HG03175 (cell line): ENCODE measurements at regions not wholly inside any gene's neighbourhood (a gene's known extent, or its start where the extent isn't known, plus 50 kb on each side); places are given as distances from the start of the nearest gene placed in this dataset.
"Not testable (repeated sequence)": the region's sequence is repeated elsewhere in the genome, so short reads cannot be mapped to it uniquely, and the experiment has no call there.

ENCODE experiments used
- ATAC-seq: cut with Tn5 transposase; IDR thresholded peaks from one replicate; pipeline ENCODE4 v1.9.1; 2021; ENCODE audit warnings: mild to moderate bottlenecking, moderate library complexity; ENCODE audit not compliant: unreplicated experiment

DNA sequence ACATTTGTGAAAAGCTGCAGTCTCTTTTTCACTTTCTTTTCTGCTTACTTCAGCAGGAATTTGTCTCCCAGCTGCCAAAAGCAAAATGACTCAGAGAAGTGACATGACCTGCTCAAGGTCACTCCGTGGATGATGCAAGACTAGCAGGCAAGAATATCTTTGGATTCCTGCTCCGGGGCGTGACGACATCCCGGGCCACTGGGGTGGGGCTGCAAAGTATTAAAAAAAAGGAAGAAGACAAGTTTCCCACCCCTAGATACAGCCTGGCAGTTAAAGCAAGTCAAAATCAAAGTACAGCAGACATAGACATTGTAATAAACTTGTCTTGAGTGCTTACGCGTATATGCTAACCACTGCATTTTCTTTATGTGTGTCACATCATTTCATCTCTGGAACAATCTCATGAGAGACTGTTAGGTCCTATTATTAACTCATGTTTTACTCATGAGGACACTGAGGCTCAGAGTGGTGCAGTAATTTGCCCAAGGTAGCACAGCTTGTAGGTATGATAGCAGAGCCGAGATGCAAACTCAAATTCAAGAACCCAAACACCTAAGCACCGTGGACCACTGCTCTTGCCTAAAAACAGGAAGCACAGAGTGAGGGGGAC is 485.2 kb upstream of the PROK2 start:
- no peak for ATAC-seq

DNA sequence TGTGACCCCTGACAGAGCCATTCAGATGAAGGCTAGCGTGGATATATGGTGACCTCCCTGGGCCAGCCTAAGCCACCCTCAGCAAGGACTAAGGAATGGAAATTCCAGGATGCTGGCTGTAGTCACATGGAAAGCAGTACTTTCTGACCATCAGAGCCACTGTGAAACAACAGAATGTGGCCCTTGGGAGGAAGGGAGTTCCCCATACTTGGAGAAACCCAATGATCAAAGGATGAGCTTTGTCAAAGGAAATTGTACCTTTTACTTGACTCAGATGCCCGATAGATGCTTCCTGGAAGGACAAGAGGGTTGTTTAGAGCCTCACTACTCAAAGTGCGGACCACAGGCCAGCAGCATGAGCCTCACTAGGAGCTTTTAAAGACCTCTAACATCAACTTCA is 484.5 kb upstream of the PROK2 start:
- no peak for ATAC-seq

DNA sequence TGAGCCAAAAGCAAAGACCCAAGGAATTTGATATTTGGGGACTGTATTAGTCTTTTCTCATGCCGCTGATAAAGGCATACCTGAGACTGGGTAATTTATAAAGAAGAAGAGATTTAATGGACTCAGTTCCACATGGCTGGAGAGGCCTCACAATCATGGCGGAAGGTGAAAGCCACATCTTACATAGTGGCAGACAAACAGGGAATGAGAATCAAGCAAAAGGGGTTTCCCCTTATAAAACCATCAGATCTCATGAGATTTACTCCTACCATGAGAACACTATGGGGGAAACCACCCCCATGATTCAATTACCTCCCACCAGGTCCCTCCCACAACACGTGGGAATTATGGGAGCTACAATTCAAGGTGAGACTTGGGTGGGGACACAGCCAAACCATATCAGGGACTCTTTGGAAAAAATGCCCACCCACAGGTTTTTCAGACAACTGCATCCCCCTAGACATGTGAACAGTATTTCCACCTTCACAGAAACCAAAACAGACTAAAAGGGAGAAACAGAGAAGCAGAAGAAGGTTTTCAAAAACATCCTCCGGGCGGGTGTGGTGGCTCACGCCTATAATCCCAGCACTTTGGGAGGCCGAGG is 482.1 kb upstream of the PROK2 start:
- not testable (repeated sequence) for ATAC-seq

DNA sequence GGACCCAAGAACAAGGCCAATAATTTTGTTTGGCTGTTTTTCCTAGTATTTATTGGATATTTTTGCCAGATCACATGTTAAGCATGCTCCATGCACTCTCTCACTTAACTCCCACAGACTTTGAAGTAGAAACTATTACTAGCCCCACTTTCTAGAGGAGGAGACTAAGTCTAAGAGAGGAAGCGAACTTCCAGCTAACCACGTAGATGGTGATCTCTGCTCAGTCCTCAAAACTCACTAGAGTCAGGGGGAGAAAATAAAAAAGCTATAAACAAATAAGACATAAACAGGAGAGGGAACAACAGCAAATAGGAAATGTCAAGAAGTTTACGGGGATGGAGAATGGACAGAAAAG is 481.0 kb upstream of the PROK2 start:
- peak; percentile 24 for ATAC-seq

DNA sequence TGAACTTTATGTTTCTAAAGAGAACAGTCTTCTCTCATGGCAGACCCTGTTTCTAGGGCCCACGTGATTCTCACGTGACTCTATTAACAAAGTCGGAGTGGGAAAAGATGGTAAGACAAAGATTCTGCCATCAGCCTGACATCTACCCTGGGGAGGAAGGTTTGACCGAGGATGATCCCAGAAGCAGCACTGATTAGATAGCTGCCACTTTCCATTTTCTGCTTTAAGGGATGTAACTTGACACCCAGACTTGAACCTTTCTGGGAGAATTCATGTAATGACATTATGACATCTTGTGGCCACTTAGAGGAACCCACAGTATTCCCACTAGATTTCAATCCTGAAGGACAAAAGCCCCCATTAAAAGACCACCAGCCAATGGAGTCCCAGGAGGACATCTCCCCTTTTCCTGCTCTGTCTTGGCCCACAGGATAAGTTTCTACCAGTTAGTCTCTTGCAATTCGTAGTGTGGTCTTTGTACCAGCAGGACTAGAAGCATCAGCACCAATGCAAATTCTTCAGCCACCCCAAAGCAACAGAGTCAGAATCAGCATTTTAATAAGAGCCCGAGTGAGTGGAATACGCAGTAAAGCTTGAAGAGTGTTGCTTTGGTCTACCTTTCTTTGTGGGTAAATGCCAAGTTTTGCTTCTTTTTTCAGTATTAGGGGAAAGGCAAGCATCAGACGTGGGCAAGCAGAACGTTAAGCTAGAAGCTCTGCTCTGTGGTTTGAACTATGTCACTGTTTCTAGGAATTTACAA is 480.5 kb upstream of the PROK2 start:
- peak; percentile 48 for ATAC-seq

DNA sequence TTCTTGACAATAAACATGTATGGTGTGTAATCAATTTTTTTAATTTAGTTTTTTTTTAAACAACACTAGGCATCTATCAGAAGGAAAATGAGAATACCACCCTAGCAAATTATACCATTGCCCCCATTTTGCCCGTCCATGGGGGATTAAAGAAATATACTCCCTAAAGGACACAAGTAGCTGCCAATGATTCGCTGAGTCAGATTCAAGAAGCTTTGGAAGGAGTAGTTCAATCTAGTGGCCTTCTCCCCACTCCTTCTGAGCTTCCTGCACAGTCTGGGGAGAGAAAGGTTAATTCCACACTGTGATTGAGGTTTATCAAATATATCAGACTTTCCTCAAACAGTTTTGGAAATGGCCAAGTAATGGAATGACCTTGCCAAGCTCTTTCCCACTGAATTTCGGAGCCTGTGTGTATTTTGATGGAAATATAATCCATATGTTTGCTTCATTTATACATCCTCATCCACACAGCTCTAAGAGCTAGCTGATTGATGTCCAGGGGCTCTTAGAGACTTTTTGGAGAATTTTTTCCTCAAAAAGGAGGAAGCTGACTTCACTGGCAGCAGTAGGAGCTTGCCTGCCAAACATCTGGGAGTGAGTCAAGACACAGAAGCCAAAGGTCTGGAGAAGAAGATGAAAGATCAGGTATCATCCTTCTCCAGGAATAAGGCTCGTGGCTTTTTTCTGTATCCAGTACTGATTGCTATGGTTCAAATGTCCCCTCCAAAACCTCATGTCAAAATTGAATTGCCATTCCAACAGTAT is 478.5 kb upstream of the PROK2 start:
- no peak for ATAC-seq

DNA sequence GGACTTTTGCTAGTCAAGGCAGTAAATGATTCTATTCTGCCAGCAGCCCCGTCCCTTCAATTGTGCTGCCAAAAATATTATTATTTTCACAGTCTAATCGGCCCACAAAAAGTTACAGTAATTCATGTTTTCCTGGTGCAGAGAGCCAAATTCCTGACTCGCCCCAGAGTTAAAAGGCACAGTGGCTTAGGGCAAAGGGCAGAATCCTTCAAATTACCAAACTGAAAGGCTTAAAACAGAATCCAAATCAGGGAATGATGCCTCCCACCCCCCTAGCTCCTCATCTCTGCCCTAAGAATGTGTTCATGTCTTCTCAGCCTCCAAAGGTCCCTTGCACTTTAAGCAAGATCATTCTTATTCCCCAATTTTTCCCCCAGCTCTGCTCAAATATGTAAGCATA is 477.8 kb upstream of the PROK2 start:
- no peak for ATAC-seq

DNA sequence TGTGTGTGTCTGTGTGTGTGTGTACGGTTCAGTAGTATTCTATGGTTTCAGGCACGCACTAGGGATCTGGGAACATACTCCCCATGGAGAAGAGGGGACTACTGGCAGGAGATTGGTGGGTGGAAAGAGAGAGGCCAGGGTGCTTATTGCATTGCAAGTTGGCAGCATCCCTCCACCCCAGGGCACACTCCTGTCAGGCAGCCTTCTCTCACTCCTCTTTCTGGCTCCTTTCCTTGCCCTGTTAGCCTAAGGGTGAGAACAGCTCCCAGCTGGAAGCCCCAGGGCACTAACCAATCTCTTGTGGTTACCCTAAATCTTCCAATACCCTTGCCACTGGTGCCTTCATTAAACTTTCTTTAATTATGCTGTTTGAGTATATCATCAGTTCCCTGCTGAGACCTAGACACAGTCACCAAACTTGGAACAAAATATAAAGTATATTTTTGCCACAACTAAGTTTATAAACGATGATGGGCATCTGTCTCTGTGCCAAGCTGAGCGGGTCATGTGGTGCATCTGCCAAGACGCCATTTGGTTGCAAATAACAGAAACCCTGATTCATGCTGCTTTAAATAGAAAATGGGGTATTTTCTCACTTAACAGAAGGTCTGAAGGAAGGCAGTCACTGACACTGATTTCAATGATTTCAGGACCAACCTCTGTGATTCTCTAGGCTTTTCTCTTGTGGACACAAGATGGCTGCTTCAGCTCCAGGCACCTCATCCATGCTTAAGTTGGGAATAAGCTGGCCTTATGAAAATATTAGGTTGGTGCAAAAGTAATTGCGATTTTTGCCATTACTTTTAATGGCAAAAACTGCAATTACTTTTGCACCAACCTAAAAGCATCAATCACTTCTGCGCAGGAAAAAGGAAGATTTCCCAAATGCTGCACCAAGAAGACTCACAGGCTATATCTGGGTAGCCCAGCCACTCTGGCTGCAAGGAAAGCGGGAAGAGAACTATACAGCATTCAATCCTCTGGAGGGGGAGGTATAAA is 476.9 kb upstream of the PROK2 start:
- ATAC-seq, result no peak

DNA sequence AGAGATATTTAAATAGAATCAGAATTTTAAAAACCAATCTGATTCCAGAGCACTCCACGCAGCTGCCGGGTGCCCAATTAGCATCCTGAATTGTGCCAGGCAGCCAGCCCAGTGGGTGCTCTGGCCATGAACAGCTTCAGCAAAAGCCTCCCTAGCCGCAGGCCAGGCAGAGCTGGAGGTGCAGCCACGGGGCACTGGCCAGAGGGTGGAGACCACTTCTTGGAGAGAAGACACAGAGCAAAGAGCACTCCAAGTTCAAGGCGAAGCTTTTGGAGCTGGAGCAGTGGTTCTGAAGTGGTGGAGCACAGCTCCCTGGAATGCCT is 475.6 kb upstream of the PROK2 start:
- no peak for ATAC-seq

DNA sequence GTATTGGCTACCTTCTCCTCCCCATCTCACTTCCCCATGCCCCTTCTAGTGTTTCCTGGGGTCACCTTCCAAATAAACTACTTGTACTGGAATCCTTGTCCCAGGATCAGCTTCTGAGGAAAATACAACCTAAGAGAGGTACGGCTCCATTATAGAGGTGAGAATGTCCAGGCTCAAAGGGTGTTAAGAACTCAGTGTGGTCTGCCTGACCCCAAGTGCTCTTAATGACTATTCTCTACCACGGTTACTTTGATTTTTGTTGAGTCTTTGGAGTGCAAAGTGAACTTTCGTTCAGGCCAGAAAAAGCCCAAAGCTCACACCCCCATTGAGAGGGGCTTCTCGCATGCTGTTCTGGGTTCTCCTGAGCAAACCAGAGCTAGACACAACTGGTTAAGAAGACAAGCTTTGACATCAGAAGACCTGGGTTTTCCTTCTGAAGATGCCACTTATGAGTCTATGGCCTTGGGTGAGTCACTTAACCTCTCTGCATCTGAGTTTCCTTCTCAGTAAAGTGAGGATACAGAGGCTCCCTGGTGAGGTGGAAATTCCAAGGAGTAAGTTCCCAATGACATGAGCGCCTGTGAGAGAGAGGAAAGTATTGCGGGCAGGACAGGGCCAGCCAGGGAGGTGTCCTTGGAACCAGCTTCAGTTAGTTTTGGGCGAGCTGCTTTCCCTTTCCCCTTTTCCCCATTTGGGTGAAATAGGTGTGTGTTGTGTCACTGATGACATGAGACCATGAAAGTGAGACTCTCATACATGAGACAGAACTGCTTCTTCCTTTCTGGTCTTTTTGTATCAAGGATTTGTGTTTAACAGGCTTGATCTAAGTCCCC is 475.0 kb upstream of the PROK2 start:
- no peak for ATAC-seq

DNA sequence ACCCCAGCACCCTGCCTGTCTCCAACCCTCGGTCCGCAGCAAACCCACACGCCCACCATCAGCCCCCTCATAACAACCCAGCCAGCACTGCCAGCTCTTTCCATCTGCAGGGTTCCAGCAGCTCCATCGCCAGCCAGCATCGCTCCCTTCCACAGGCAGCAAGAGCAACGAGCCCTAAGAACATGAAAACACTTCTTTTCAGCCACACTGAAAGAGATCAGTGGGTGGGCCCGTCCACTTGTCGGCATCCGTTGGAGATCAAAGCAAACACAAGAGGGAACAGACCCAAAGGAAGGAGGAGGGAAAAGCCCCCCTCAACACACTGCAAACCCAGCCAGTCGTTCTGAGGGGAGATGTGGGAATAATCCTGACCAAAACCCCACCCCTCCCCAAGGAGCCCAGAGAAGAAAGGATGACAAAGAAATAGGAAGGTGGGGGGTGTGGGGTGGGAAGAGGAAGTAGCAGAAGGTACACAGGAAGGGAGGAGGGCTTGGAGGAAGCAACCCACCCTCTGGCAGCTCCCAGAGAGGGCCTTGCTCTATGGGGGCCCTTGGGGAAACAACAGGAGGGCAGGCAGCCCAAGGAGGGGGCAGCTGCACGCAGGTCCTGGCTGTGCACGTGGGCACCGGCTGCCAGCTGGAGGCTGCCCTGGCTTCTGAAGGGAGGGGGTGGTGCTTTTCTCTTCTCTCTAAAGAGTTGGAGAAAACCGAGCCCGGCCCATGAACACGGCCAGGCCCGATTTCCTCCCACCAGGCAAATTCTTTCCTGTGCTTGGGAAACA is 473.6 kb upstream of the PROK2 start:
- no peak for ATAC-seq

DNA sequence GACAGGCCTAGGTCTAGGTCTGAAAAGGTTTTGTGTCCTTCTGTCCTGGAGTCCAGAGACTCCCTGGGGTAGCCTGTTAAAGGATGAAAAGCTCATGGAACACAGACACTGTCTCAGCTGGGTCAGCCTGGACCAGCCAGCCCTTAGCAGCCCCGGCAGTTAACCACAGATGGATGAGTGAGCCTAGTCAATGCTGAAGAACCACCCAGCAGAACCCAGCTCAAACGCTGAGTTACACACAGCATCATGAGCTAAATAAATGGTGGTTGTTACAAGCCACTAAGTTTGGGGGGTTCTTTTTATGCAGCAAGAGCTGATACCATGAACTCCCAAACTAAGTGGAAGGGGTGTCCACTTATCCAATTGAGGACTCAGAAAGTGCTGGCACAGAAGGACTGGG is 472.8 kb upstream of the PROK2 start:
- ATAC-seq, result no peak

DNA sequence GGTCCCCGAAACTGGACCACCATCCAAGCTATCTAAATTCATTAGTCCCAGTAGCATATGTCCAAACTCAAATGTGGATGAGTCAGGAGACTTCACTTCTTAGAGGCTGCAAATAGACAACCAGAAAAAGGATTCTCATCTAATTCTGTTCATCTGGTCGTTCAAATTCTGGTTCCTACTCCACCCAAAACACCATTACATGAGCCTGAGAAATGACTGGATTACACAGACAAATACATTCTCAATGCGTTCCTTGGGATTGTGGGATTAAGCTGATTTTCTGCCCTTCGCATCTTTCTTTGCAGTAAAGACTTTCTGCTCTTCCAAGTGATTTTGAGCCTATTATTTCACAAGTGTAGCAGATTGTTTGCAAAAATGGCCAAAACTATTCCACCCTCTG is 472.3 kb upstream of the PROK2 start:
- ATAC-seq, result no peak

DNA sequence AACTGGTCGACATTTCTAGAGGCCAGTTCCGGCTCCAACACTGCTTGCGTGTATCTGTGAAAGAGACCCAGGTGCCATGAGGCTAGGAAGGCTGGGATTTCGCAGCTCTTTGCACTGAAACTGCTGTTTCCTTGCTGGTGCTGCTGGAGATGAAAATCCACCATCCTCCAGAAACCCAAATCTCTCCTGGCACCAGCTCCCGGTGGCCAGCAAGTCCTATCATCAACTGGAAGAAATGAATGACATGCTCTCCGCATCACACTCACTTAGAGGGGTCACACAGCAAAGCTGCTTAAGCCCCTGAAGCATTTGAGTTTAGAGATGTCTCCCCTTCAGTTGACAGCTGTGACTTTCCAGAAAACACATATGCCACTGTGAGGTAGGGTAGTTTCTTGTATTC is 471.8 kb upstream of the PROK2 start:
- no peak for ATAC-seq

DNA sequence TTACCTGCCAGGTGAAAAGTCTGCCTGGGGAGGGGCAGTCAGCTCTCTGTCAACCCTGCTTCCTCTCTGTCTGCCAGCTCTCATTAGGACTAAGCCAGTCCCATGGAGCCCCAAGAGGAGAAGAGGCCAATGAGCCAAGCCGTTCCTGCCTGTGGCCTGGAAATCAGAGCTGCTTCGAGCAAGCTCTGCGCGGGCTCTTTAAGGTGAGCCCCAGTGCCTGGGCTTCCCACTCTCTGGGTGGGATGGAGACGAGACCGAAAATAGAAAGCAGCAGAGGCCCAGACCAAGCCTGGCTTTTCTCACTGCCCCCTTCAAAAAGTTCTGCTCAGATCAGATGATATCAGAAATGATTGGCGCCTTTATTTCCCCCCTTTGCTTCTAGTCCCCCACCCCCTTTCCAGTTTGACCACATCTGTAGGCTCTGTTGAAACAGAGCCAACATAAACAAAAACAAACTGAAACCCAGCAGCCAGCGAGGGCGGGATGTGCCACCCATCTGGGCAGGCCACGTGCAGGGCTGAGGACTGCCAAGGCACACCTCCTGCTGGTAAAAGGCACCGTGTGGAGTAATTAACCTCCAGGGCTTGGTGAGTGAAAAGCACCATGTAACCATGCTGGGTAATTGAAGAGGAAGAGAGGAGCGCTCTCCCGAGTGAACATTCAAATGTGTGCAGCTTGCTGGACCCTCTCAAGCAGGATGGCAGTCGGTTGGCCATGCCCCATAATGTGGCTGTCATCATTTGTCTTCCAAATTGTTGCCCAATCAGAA is 471.0 kb upstream of the PROK2 start:
- no peak for ATAC-seq

DNA sequence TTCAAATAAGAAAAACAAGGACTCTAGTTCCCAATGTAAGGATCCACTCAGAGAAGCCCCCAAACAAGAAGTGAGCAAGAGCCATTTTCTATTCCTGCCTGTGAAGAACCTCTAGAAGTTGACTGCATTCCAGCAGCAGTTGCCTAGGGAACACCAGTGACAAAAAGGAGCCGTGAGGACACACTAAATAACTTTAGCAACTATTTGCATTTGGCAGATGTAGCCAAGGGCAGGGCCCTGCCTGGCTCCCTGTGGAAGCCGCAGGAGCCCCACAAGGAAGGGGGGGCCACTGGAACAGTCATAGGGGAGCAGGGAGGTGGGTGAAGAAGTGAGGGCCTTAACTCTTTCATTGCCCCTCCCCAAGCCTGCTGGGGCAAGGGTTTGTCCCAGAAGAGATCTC is 470.2 kb upstream of the PROK2 start:
- ATAC-seq, result no peak

DNA sequence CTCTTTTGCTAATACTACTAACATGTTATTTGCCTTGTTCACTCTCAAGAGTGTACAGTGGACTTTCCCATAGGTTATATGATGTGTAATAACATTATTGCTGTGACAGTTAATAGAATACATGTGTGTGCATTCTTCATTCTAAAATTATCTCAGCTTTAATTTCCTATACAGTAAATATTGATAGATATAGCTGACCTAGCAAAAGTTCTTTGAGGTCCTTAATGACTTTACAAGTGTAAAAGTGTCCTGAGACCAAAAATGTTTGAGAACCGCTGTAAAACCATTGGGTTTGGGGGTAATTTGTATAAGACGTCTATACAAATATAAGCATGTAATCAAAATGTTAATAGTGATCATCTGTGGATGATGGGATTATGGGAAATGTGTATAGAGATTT is 469.5 kb upstream of the PROK2 start:
- no peak for ATAC-seq

DNA sequence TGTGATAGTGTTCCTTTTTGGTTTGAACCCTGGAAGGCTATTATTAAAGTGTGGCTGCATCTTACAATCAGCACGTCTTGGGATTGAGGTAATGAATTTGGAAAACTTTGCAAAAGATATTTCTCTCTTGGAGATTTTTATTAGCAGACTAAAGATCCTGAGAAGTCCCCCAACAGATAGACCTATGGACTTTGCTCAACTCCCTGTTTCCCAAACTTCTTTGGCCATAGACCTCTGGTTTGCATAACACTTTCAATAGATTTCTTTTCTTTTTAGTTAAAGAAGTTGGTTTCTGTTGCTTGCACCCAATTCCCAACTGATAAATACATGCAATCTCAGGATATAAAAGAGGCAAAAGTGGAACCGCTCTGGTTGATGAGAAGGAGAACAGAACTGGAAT is 465.8 kb upstream of the PROK2 start:
- ATAC-seq, result no peak
